ENCODE measurements at regions not wholly inside any gene's neighbourhood (a gene's known extent, or its start where the extent isn't known, plus 50 kb on each side); places are given as distances from the start of the nearest gene placed in this dataset.
A peak's percentile ranks its signal among the peaks of the same experiment; 100 is the strongest.

- H3K27me3 ChIP-seq = no peaks in the 10 kb centered on the region
- no peaks in the 10 kb centered on the region for H3K36me3 ChIP-seq
- peaks cover 7% of the 10 kb centered on the region for H3K4me1 ChIP-seq (ENCODE audit: low read depth)
- no peaks in the 10 kb centered on the region for H3K9me3 ChIP-seq (ENCODE audit: low read depth)
- no peak overlapping the region for H3K4me3 ChIP-seq
- TF ChIP-seq CTCF (IDR thresholded peaks at IDR 0.05; ENCODE audit: low read depth, low read length) = no peak
- no peak overlapping the region for H3K27ac ChIP-seq
- DNase-seq (ENCODE audit: low read depth in 1 of 2, low spot score in 1 of 2) = no peak
Observed at GRCh38 chr2:200741468-200742202, 70.1 kb upstream of the BZW1 start.

GRCh38 chr2:200742426-200742825 is 69.3 kb upstream of the BZW1 start:
- no peaks in the 10 kb centered on the region for H3K4me1 ChIP-seq (ENCODE audit: low read depth)
- H3K4me3 ChIP-seq = no peak overlapping the region
- DNase-seq (ENCODE audit: low read depth in 1 of 2, low spot score in 1 of 2) = peak in 1 of 2 donors; percentile 81
- no peaks in the 10 kb centered on the region for H3K36me3 ChIP-seq
- H3K9me3 ChIP-seq (ENCODE audit: low read depth) = no peaks in the 10 kb centered on the region
- H3K27ac ChIP-seq = no peak overlapping the region
- TF ChIP-seq CTCF (IDR thresholded peaks at IDR 0.05; ENCODE audit: low read depth, low read length) = no peak
- H3K27me3 ChIP-seq = no peaks in the 10 kb centered on the region

DNA sequence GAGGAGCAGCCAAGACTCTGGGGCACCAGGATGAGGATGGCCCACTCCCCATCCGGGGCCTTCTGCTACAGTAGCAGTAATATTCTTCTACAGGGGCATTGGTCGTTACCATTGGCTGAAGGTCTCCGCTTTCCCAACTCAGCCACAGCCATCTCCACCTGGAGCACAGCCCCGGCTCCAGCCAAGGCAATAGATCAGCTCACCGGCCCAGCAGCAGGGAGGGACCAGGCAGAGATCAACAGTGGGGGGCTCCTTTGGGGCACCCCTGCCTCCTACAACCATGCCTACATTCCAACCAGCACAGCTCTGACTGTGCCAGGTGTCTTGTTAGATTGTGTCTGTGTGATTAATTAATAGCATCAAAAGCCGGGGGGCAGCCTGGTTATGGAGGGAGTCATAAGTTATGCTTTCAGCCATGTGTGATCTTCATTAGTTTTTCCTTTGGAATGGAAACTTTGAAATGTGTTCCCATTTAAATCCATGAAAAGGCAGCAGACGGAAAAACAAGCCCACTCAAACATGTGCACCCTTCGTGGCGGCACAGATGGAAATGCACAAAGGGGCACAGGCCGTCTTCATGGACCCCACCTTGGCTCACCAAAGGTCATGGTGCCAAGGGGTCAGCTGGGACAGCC is 68.6 kb upstream of the BZW1 start:
- H3K36me3 ChIP-seq = no peaks in the 10 kb centered on the region
- H3K4me1 ChIP-seq (ENCODE audit: low read depth) = peaks cover 4% of the 10 kb centered on the region
- H3K27me3 ChIP-seq = no peaks in the 10 kb centered on the region
- H3K9me3 ChIP-seq (ENCODE audit: low read depth) = no peaks in the 10 kb centered on the region
- TF ChIP-seq CTCF (IDR thresholded peaks at IDR 0.05; ENCODE audit: low read depth, low read length) = no peak
- no peak for DNase-seq (ENCODE audit: low read depth in 1 of 2, low spot score in 1 of 2)
- no peak overlapping the region for H3K27ac ChIP-seq
- no peak overlapping the region for H3K4me3 ChIP-seq

DNA sequence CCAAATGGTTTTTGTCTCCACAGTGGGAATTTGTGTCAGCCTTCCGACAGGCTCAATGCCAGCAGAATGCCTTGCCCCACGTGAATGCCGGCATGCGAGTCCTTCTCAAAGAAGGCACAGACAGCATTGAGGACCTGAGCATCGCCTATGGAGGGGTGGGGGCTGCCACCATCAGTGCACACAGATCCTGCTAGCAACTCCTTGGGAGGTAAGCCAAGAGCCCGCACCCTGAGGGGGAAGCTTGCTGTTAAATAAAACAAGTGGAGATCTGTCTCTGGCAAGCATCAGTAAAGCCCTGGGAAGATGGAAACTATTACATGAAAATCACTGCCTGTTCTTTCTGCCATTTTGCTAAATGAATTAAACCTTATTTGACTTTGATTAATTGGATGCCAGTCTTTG is 67.5 kb upstream of the BZW1 start:
- TF ChIP-seq CTCF (IDR thresholded peaks at IDR 0.05; ENCODE audit: low read depth, low read length) = no peak
- no peak overlapping the region for H3K4me3 ChIP-seq
- no peaks in the 10 kb centered on the region for H3K36me3 ChIP-seq
- no peaks in the 10 kb centered on the region for H3K27me3 ChIP-seq
- H3K9me3 ChIP-seq (ENCODE audit: low read depth) = no peaks in the 10 kb centered on the region
- no peak for DNase-seq (ENCODE audit: low read depth in 1 of 2, low spot score in 1 of 2)
- H3K27ac ChIP-seq = no peak overlapping the region
- peaks cover 5% of the 10 kb centered on the region for H3K4me1 ChIP-seq (ENCODE audit: low read depth)

DNA sequence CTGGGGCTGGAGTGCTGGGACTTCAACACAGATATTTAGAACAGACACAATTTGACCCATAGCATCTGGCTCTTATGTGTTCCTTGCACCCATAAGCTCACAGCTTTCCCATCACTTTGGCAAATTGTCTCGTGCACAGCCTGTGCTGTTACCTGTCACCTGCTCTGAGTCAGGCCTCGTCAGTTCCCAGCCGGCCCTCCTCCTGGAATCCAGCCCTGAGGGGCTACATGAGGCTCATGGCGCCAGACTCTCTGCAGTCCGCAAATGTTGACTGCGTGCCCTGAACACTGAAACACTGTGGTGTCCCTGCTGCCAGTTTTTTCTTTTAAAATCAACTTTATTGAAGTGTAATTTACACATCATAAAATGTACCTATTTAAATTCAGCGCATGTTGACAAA is 65.4 kb upstream of the BZW1 start:
- Histone ChIP-seq H3K9me3 (ENCODE audit: low read depth) (no peaks in the 10 kb centered on the region), H3K27ac (no peak overlapping the region), H3K4me3 (no peak overlapping the region), H3K27me3 (no peaks in the 10 kb centered on the region), H3K4me1 (ENCODE audit: low read depth) (peaks cover 5% of the 10 kb centered on the region), H3K36me3 (no peaks in the 10 kb centered on the region)
- no peak for DNase-seq (ENCODE audit: low read depth in 1 of 2, low spot score in 1 of 2)
- no peak for TF ChIP-seq CTCF (IDR thresholded peaks at IDR 0.05; ENCODE audit: low read depth, low read length)

Measured in cardiac muscle cell (in vitro differentiated cells and primary cell).